H1 (cell line): ENCODE measurements at regions not wholly inside any gene's neighbourhood (a gene's known extent, or its start where the extent isn't known, plus 50 kb on each side); places are given as distances from the start of the nearest gene placed in this dataset.
A peak's percentile ranks its signal among the peaks of the same experiment; 100 is the strongest.

Source experiments
- POLR2AphosphoS5 ChIP-seq: IDR thresholded peaks from 2 replicates; pipeline ENCODE4 v1.6.1; 2011; ENCODE audit warnings: low read depth, low read length
- USF2 ChIP-seq: IDR thresholded peaks from 2 replicates; pipeline ENCODE4 v1.6.1; 2011; ENCODE audit warnings: low read length, improper control_type of control experiment
- TF ChIP-seq, protein P1 (sequence below), 3 experiments: IDR thresholded peaks; 1 replicate in 2 of 3; 2 replicates in 1 of 3; pipeline versions ENCODE4 v1.5.1 to v1.6.1; 2011; ENCODE audit warnings: low read length in 3 of 3, mild to moderate bottlenecking in 3 of 3, inconsistent platforms in 2 of 3, low read depth in 1 of 3, moderate library complexity in 1 of 3; ENCODE audit not compliant: insufficient read depth in 1 of 3; ENCODE audit errors: control extremely low read depth in 1 of 3

GRCh38 chr1:31514117-31514516, 62.2 kb upstream of the TINAGL1 start:
- TF ChIP-seq USF2 (no peak), POLR2AphosphoS5 (no peak)
- TF ChIP-seq, protein P1, sequence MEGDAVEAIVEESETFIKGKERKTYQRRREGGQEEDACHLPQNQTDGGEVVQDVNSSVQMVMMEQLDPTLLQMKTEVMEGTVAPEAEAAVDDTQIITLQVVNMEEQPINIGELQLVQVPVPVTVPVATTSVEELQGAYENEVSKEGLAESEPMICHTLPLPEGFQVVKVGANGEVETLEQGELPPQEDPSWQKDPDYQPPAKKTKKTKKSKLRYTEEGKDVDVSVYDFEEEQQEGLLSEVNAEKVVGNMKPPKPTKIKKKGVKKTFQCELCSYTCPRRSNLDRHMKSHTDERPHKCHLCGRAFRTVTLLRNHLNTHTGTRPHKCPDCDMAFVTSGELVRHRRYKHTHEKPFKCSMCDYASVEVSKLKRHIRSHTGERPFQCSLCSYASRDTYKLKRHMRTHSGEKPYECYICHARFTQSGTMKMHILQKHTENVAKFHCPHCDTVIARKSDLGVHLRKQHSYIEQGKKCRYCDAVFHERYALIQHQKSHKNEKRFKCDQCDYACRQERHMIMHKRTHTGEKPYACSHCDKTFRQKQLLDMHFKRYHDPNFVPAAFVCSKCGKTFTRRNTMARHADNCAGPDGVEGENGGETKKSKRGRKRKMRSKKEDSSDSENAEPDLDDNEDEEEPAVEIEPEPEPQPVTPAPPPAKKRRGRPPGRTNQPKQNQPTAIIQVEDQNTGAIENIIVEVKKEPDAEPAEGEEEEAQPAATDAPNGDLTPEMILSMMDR (IDR thresholded peaks at IDR 0.05; ENCODE audit: control extremely low read depth in 1 of 3, insufficient read depth in 1 of 3, low read depth in 1 of 3, low read length in 3 of 3), result peak in 2 of 3 experiments; percentile 20 to 21; a peak in 2 of 4 replicates
